Mesothelial cell of epicardium (in vitro differentiated cells): ENCODE measurements at regions not wholly inside any gene's neighbourhood (a gene's known extent, or its start where the extent isn't known, plus 50 kb on each side); places are given as distances from the start of the nearest gene placed in this dataset.
"Not testable (repeated sequence)": the region's sequence is repeated elsewhere in the genome, so short reads cannot be mapped to it uniquely, and the experiment has no call there.

ENCODE experiments used
- DNase-seq, 2 experiments: peaks; one replicate each; pipeline ENCODE4 v3.0.0; 2021; ENCODE audit warnings: low spot score in 2 of 2; ENCODE audit not compliant: unreplicated experiment in 2 of 2
- H3K27ac Mint-ChIP-seq: 2 replicates; pipeline ENCODE4 v1.8.0; 2021; ENCODE audit warnings: mixed read lengths
- H3K27me3 Mint-ChIP-seq: 2 replicates; pipeline ENCODE4 v1.8.0; 2021; ENCODE audit warnings: low read depth, mixed read lengths
- H3K36me3 Mint-ChIP-seq: 2 replicates; pipeline ENCODE4 v1.8.0; 2021; ENCODE audit warnings: mixed read lengths
- H3K4me1 Mint-ChIP-seq: 2 replicates; pipeline ENCODE4 v1.8.0; 2021; ENCODE audit warnings: mixed read lengths
- H3K4me3 Mint-ChIP-seq: 2 replicates; pipeline ENCODE4 v1.8.0; 2021; ENCODE audit warnings: mild to moderate bottlenecking, moderate library complexity, mixed read lengths
- H3K9me3 Mint-ChIP-seq: 2 replicates; pipeline ENCODE4 v1.8.0; 2021; ENCODE audit warnings: mixed read lengths
- CTCF ChIP-seq: fragments of 200-600 bp; sonication (generic); IDR thresholded peaks from one replicate; pipeline ENCODE4 v1.5.0; 2021; ENCODE audit warnings: antibody characterized with exemption; ENCODE audit not compliant: unreplicated experiment

GRCh38 chr6:56832225-56832624, 122.7 kb upstream of the BEND6 start:
- Mint-ChIP-seq H3K27ac (no peak overlapping the region), H3K9me3 (no peaks in the 10 kb centered on the region), H3K27me3 (no peaks in the 10 kb centered on the region), H3K4me1 (peaks cover 3% of the 10 kb centered on the region), H3K4me3 (no peak overlapping the region), H3K36me3 (no peaks in the 10 kb centered on the region)
- DNase-seq: no peak
- TF ChIP-seq CTCF: no peak

DNA sequence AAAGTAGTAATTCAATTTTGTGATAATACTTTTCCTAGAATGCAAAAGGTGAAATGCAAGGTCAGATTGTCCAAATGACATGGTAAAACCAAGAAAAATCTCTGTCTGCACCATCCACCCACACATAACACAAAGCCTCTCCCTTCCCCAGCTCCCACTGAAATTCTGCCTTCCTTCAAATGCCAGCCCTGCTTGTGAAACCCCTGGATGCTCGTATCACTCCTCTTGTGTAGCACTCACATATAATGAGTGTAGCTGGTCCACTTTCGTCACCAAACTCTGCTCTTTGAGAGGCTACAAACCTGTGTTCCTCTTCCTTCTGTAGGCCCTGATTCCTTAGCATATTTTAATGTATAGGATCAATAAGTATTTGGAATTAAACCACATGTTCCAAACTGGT, 123.6 kb upstream of the BEND6 start:
- H3K36me3 Mint-ChIP-seq: no peaks in the 10 kb centered on the region
- no peak for DNase-seq
- no peak for TF ChIP-seq CTCF
- H3K4me3 Mint-ChIP-seq: no peak overlapping the region
- H3K27ac Mint-ChIP-seq: no peak overlapping the region
- H3K27me3 Mint-ChIP-seq: no peaks in the 10 kb centered on the region
- H3K4me1 Mint-ChIP-seq: peaks cover 2% of the 10 kb centered on the region
- no peaks in the 10 kb centered on the region for H3K9me3 Mint-ChIP-seq

DNA sequence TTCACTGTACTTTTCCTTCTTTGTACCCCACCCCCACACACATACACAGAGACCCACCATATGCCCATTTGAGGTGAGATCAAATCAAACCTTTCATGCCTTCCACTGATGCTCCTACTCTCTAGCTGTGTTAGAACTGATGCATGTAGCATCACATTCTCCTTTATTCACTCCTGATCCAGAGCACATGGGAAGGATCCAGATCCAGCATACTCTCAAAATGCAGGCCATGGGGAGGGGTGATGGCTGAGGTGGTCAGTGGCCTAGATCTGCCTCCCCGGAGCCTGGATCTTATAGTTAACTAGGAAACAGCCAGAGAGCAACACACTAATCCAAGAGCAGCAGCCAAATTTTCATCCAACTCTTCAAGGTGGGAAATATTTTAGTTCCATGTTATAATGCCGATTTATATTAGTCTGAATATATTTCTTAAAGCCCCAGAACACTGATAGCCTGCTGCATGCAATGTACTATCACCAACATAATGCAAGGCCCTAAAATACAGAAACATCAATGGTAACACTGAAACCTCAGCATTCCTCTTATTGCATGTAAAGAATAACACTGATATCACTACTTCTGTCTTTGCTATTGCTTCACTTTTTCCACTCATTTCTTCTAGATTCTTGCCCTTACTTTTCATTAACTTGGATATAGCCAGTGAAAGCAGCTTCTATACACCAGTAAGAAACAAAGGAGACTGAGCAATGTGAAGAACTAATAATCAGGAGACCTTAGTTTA, 126.8 kb upstream of the BEND6 start:
- no peak for TF ChIP-seq CTCF

GRCh38 chr6:56824431-56824830, 130.5 kb upstream of the BEND6 start:
- not testable (repeated sequence) for DNase-seq, H3K27ac Mint-ChIP-seq, H3K4me1 Mint-ChIP-seq, H3K27me3 Mint-ChIP-seq, H3K4me3 Mint-ChIP-seq, H3K9me3 Mint-ChIP-seq, H3K36me3 Mint-ChIP-seq

More for the DNA sequence above, 126.8 kb upstream of the BEND6 start:
- no peak for DNase-seq
- Mint-ChIP-seq H3K36me3 (peaks cover 2% of the 10 kb centered on the region), H3K4me3 (no peak overlapping the region), H3K4me1 (peaks cover 2% of the 10 kb centered on the region), H3K27ac (no peak overlapping the region), H3K9me3 (no peaks in the 10 kb centered on the region), H3K27me3 (no peaks in the 10 kb centered on the region)

DNA sequence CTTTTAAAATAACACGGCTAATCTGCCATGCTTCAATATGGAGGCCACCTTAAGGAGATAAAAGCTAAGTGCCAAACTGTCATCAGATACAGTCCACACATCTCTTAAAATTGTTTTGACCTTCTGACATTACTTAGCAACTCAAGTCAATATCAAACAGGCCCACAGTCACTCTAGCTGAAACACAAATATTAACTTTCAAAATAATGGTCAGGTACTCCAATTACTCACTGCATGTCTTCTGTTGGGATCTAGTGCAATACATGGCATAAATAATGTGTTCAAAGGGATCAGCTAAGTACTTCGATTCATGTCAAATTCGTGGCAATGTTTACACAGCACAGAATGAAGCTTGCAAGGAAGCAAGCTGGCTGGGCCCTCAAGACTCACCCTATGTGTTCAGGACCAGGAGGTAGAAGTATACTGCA, 133.9 kb upstream of the BEND6 start:
- Mint-ChIP-seq H3K9me3 (no peaks in the 10 kb centered on the region), H3K27ac (no peak overlapping the region), H3K4me1 (no peaks in the 10 kb centered on the region), H3K36me3 (peaks cover 2% of the 10 kb centered on the region), H3K4me3 (no peak overlapping the region), H3K27me3 (no peaks in the 10 kb centered on the region)
- no peak for TF ChIP-seq CTCF
- no peak for DNase-seq

DNA sequence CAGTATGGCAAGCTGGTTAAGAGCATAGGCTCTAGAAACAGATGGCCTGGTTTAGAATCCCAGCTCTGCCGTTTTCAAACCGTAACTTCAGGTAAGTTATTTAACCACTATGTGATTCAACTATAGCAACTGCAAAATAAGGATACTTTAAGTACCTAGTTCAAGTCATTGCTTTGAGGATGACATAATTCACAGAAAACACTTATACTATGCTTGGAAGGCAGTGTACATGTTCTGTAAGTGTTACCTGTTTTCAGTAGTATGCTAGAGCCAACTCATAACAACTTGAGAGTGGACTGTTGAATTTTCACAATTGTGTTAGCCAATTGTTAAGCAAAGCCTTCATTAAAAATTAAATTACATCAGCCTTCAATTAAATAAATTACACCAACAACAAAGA, 134.8 kb upstream of the BEND6 start:
- H3K36me3 Mint-ChIP-seq: no peaks in the 10 kb centered on the region
- peaks cover 4% of the 10 kb centered on the region for H3K4me1 Mint-ChIP-seq
- no peak overlapping the region for H3K27ac Mint-ChIP-seq
- H3K9me3 Mint-ChIP-seq: no peaks in the 10 kb centered on the region
- no peaks in the 10 kb centered on the region for H3K27me3 Mint-ChIP-seq
- H3K4me3 Mint-ChIP-seq: no peak overlapping the region
- no peak for TF ChIP-seq CTCF
- DNase-seq: no peak
